HCT116 (cell line): ENCODE measurements at regions not wholly inside any gene's neighbourhood (a gene's known extent, or its start where the extent isn't known, plus 50 kb on each side); places are given as distances from the start of the nearest gene placed in this dataset.

ENCODE experiments used
- ATAC-seq: fragments of 200-7000 bp; cut with Tn5 transposase; 2 replicates; pipeline ENCODE4 v1.9.1; 2020; ENCODE audit warnings: mild to moderate bottlenecking, moderate library complexity
- BruUV-seq: library from RNA; stranded (reverse); fragments of 400-500 nt; replicated peaks from 2 replicates; lab custom pipeline; 2021; lab: Mats Ljungman, UMichigan
- CTCF ChIA-PET: fragments of 300-600 bp; sonication (Branson Sonifier 250); formaldehyde crosslinking; loops from one replicate; lab custom pipeline; 2021; ENCODE audit warnings: antibody characterized with exemption; lab: Charles Lee
- POLR2A ChIA-PET: fragments of 300-600, 350-600 bp; sonication (Branson Sonifier 250); formaldehyde crosslinking; loops from one replicate; lab custom pipeline; 2021; ENCODE audit warnings: antibody characterized with exemption; lab: Charles Lee
- RAD21 ChIA-PET, 2 experiments: fragments of 300-600 bp; sonication (Branson Sonifier 250); formaldehyde crosslinking; loops; one replicate each; lab custom pipeline; 2023; ENCODE audit warnings: low total read pairs in 2 of 2; ENCODE audit not compliant: uncharacterized antibody in 2 of 2, unreplicated experiment in 2 of 2, low non-redundant PET in 1 of 2; lab: Charles Lee
- DNase-seq: peaks from one replicate; pipeline ENCODE4 v3.0.0-alpha.2; 2010; ENCODE audit warnings: low read depth, low spot score
- H2AFZ ChIP-seq: fragments of 200-600 bp; shearing (Covaris generic), sonication (generic); 2 replicates; pipeline ENCODE4 v1.6.1; 2017; ENCODE audit warnings: low read depth, mixed run types, mixed read lengths, antibody characterized with exemption, low read length; ENCODE audit not compliant: poor library complexity, severe bottlenecking
- H3K27ac ChIP-seq: 2 replicates; pipeline ENCODE4 v1.5.1; 2012; ENCODE audit warnings: low read depth, low read length
- H3K27me3 ChIP-seq: fragments of 200-600 bp; sonication (generic); 2 replicates; pipeline ENCODE4 v1.6.1; 2016; ENCODE audit warnings: mixed run types, low read length, mixed read lengths; ENCODE audit not compliant: insufficient read depth
- H3K36me3 ChIP-seq, 2 experiments: fragments of 200-500 bp in 1 of 2; fragments of 200-600 bp in 1 of 2; sonication (Bioruptor generic) in 1 of 2; sonication (generic) in 1 of 2; 2 replicates each; pipeline versions ENCODE4 v1.5.1 to v1.6.1; 2014 to 2016; ENCODE audit warnings: low read length in 2 of 2, inconsistent platforms in 1 of 2, mixed read lengths in 1 of 2, mixed run types in 1 of 2; ENCODE audit not compliant: insufficient read depth in 2 of 2, control insufficient read depth in 1 of 2
- H3K4me1 ChIP-seq, 2 experiments: fragments of 200-600 bp in 1 of 2; sonication (generic) in 1 of 2; 2 replicates each; pipeline versions ENCODE4 v1.5.1 to v1.6.1; 2012 to 2017; ENCODE audit warnings: low read length in 2 of 2, inconsistent platforms in 1 of 2, mild to moderate bottlenecking in 1 of 2, mixed read lengths in 1 of 2, mixed run types in 1 of 2, moderate library complexity in 1 of 2; ENCODE audit not compliant: insufficient read depth in 2 of 2, control insufficient read depth in 1 of 2
- H3K4me2 ChIP-seq: fragments of 200-600 bp; sonication (generic); 2 replicates; pipeline ENCODE4 v1.6.1; 2017; ENCODE audit warnings: mixed run types, low read length, mixed read lengths
- H3K4me3 ChIP-seq, 2 experiments: fragments of 200-600 bp in 1 of 2; sonication (generic) in 1 of 2; replicated peaks in 1 of 2; 2 replicates each; pipeline ENCODE4 v1.5.1; 2011 to 2016; ENCODE audit warnings: low read length in 2 of 2, control low read depth in 1 of 2, low read depth in 1 of 2, mild to moderate bottlenecking in 1 of 2, mixed read lengths in 1 of 2, mixed run types in 1 of 2
- H3K79me2 ChIP-seq: fragments of 200-600 bp; sonication (generic); 2 replicates; pipeline ENCODE4 v1.6.1; 2017; ENCODE audit warnings: mild to moderate bottlenecking, mixed run types, low read length, moderate library complexity, mixed read lengths; ENCODE audit not compliant: insufficient read depth
- H3K9ac ChIP-seq: fragments of 200-600 bp; sonication (generic); 2 replicates; pipeline ENCODE4 v1.6.1; 2016; ENCODE audit warnings: low read length, mixed read lengths
- H3K9me2 ChIP-seq: fragments of 200-600 bp; sonication (generic), shearing (Covaris generic); 2 replicates; pipeline ENCODE4 v1.6.1; 2017; ENCODE audit warnings: mixed run types, mild to moderate bottlenecking, moderate library complexity; ENCODE audit not compliant: insufficient read depth
- H3K9me3 ChIP-seq, 2 experiments: fragments of 200-500 bp in 1 of 2; fragments of 200-600 bp in 1 of 2; sonication (Bioruptor generic) in 1 of 2; sonication (generic) in 1 of 2; 2 replicates each; pipeline ENCODE4 v1.6.1; 2014 to 2017; ENCODE audit warnings: low read length in 2 of 2, mixed read lengths in 2 of 2, inconsistent platforms in 1 of 2, low read depth in 1 of 2, mild to moderate bottlenecking in 1 of 2, mixed run types in 1 of 2, moderate library complexity in 1 of 2; ENCODE audit not compliant: control insufficient read depth in 1 of 2, insufficient read depth in 1 of 2
- H4K20me1 ChIP-seq: fragments of 200-600 bp; sonication (generic), shearing (Covaris generic); 2 replicates; pipeline ENCODE4 v1.6.1; 2017; ENCODE audit warnings: mixed run types, mild to moderate bottlenecking, moderate library complexity; ENCODE audit not compliant: insufficient read depth
- ATF3 ChIP-seq: IDR thresholded peaks from 2 replicates; pipeline ENCODE4 v1.6.1; 2012
- EZH2 ChIP-seq: fragments of 200-600 bp; sonication (generic); IDR thresholded peaks from 2 replicates; pipeline ENCODE4 v1.6.1; 2017; ENCODE audit warnings: antibody characterized with exemption, mixed run types
- FOSL1 ChIP-seq: IDR thresholded peaks from 2 replicates; pipeline ENCODE4 v1.6.1; 2012; ENCODE audit warnings: low read depth
- JUND ChIP-seq: IDR thresholded peaks from 2 replicates; pipeline ENCODE4 v1.6.1; 2012
- POLR2A ChIP-seq: IDR thresholded peaks from 2 replicates; pipeline ENCODE4 v1.7.0; 2011; ENCODE audit warnings: borderline replicate concordance; ENCODE audit not compliant: insufficient read depth, insufficient read length; ENCODE audit errors: extremely low read depth
- POLR2AphosphoS5 ChIP-seq: IDR thresholded peaks from 2 replicates; pipeline ENCODE4 v1.6.1; 2011; ENCODE audit warnings: mild to moderate bottlenecking, low read depth, low read length, moderate library complexity
- SIN3A ChIP-seq: IDR thresholded peaks from 2 replicates; pipeline ENCODE4 v1.6.1; 2012; ENCODE audit warnings: low read depth
- SP1 ChIP-seq: IDR thresholded peaks from 2 replicates; pipeline ENCODE4 v1.6.1; 2012; ENCODE audit warnings: low read depth
- TCF7L2 ChIP-seq: IDR thresholded peaks from 2 replicates; pipeline ENCODE4 v1.7.0; 2011; ENCODE audit warnings: borderline replicate concordance, inconsistent platforms; ENCODE audit not compliant: insufficient read depth, insufficient read length; ENCODE audit errors: extremely low read depth
- YY1 ChIP-seq: IDR thresholded peaks from 2 replicates; pipeline ENCODE4 v1.6.1; 2011; ENCODE audit warnings: low read length, low read depth, moderate library complexity, mild to moderate bottlenecking; ENCODE audit not compliant: insufficient replicate concordance; ENCODE audit errors: extremely low read depth
- intact Hi-C: fragments of 100-400 bp; cut with micrococcal nuclease; formaldehyde crosslinking; loops from 2 replicates; pipeline ENCODE4 v1.10.0; 2022
- TF ChIP-seq, protein P1 (sequence below): IDR thresholded peaks from 2 replicates; pipeline ENCODE4 v1.6.1; 2012; ENCODE audit warnings: low read depth

- DNase-seq (no peak), ATAC-seq (no peak)
- Histone ChIP-seq H3K9ac (no peak overlapping the region), H3K27ac (no peak overlapping the region), H2AFZ (no peak overlapping the region), H4K20me1 (no peaks in the 10 kb centered on the region), H3K4me3 (no peak overlapping the region), H3K9me3 (no peaks in the 10 kb centered on the region), H3K79me2 (no peaks in the 10 kb centered on the region), H3K4me2 (no peak overlapping the region), H3K9me2 (no peaks in the 10 kb centered on the region), H3K4me1 (no peaks in the 10 kb centered on the region), H3K36me3 (no peaks in the 10 kb centered on the region), H3K27me3 (no peaks in the 10 kb centered on the region)
- intact Hi-C loops: no loop called here
- TF ChIP-seq SP1 (no peak), TCF7L2 (no peak), POLR2AphosphoS5 (no peak), EZH2 (no peak), ATF3 (no peak)
- BruUV-seq: no TSS peak
- CTCF ChIA-PET: no interaction called here
- RAD21 ChIA-PET: no interaction called here
- POLR2A ChIA-PET: no interaction called here
Observed at GRCh38 chr12:75599061-75599460, 87.7 kb upstream of the KRR1 start.

DNA sequence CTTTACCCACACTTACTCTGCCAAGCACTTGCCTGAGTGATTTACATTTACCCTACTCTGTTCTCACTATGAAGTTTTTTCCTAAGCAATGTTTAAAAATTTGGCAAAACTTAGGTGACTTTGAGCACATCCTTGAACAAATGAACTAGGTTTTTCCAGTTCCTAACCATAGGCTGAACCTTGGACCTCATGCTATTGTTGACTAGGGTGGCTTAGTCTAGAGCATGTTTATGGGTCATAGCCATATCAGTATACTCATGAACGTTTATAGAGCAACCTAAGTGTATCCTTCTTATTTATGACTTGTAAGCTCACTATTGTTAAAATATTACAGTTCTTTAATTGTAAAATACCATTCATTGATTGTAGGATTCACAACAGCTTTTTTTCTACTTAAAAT lies 85.0 kb upstream of the KRR1 start:
- Histone ChIP-seq H3K27ac (no peak overlapping the region), H3K9me2 (no peaks in the 10 kb centered on the region), H3K79me2 (no peaks in the 10 kb centered on the region), H2AFZ (no peak overlapping the region), H3K36me3 (no peaks in the 10 kb centered on the region), H4K20me1 (no peaks in the 10 kb centered on the region), H3K27me3 (no peaks in the 10 kb centered on the region), H3K9ac (no peak overlapping the region), H3K4me1 (peaks cover 0 to 8% of the 10 kb centered on the region in 2 experiments; a peak in 1 of 4 replicates), H3K4me3 (no peak overlapping the region), H3K4me2 (no peak overlapping the region), H3K9me3 (no peaks in the 10 kb centered on the region)
- ATAC-seq (no peak), DNase-seq (no peak)
- intact Hi-C loops: no loop called here
- BruUV-seq: no TSS peak
- CTCF ChIA-PET: no interaction called here
- RAD21 ChIA-PET: no interaction called here
- TF ChIP-seq YY1 (no peak), JUND (no peak), POLR2A (no peak), EZH2 (no peak), SIN3A (no peak), FOSL1 (no peak)
- TF ChIP-seq, protein P1, sequence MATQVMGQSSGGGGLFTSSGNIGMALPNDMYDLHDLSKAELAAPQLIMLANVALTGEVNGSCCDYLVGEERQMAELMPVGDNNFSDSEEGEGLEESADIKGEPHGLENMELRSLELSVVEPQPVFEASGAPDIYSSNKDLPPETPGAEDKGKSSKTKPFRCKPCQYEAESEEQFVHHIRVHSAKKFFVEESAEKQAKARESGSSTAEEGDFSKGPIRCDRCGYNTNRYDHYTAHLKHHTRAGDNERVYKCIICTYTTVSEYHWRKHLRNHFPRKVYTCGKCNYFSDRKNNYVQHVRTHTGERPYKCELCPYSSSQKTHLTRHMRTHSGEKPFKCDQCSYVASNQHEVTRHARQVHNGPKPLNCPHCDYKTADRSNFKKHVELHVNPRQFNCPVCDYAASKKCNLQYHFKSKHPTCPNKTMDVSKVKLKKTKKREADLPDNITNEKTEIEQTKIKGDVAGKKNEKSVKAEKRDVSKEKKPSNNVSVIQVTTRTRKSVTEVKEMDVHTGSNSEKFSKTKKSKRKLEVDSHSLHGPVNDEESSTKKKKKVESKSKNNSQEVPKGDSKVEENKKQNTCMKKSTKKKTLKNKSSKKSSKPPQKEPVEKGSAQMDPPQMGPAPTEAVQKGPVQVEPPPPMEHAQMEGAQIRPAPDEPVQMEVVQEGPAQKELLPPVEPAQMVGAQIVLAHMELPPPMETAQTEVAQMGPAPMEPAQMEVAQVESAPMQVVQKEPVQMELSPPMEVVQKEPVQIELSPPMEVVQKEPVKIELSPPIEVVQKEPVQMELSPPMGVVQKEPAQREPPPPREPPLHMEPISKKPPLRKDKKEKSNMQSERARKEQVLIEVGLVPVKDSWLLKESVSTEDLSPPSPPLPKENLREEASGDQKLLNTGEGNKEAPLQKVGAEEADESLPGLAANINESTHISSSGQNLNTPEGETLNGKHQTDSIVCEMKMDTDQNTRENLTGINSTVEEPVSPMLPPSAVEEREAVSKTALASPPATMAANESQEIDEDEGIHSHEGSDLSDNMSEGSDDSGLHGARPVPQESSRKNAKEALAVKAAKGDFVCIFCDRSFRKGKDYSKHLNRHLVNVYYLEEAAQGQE: no peak
- POLR2A ChIA-PET: no interaction called here
